Ecto neural progenitor cell (in vitro differentiated cells): ENCODE measurements at regions not wholly inside any gene's neighbourhood (a gene's known extent, or its start where the extent isn't known, plus 50 kb on each side); places are given as distances from the start of the nearest gene placed in this dataset.
"Not testable (repeated sequence)": the region's sequence is repeated elsewhere in the genome, so short reads cannot be mapped to it uniquely, and the experiment has no call there.

Experiments used
- DNase-seq: peaks from one replicate; pipeline ENCODE4 v3.0.0-alpha.2; 2018; ENCODE audit warnings: low spot score

- DNase-seq, result no peak
Measured at GRCh38 chr2:121136323-121136722, 148.7 kb downstream of the TFCP2L1 start.

GRCh38 chr2:121137571-121137970 lies 147.4 kb downstream of the TFCP2L1 start:
- no peak for DNase-seq

- no peak for DNase-seq
Measured at GRCh38 chr2:121140734-121141133, 144.3 kb downstream of the TFCP2L1 start.

GRCh38 chr2:121142452-121142851 lies 142.6 kb downstream of the TFCP2L1 start:
- DNase-seq, result no peak

GRCh38 chr2:121144111-121144510 lies 140.9 kb downstream of the TFCP2L1 start:
- DNase-seq, result no peak

- DNase-seq, result no peak
Measured at GRCh38 chr2:121146630-121147029, 138.4 kb downstream of the TFCP2L1 start.

DNA sequence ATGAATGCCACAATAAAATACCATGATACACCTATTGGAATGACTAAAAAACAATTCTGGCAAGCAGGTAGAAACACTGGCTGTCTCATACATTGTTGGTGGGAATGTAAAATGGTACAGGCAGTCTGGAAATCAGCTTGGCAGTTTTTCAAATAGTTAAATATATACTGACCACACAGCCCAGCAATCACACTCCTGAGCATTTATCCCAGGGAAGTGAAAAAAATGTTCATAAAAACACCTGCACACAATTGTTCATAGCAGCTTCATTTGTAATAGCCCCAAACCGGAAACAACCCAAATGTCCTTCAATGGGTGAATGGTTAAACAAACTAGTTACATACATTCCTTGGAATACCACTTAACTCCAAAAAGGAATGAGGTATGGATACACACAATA lies 137.2 kb downstream of the TFCP2L1 start:
- no peak for DNase-seq

DNA sequence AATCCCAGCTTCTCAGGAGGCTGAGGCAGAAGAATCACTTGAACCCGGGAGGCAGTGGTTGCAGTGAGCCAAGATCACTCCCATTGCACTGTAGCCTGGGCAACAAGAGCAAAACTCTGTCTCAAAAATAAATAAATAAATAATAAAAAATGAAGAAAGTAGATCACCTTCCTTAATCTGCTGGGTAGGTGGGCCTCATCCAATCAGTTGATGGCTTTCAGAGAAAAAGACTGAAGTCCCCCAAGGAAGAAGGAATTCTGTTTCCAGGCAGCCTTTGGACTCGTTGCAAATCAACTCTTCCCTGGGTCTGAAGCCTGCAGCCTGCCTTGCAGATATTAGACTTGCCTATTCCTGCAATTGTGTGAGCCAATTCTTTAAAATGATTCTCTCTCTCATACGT lies 136.5 kb downstream of the TFCP2L1 start:
- no peak for DNase-seq

- DNase-seq, result no peak
Measured at GRCh38 chr2:121149384-121149783, 135.6 kb downstream of the TFCP2L1 start.

GRCh38 chr2:121150126-121150525 lies 134.9 kb downstream of the TFCP2L1 start:
- DNase-seq, result no peak

DNA sequence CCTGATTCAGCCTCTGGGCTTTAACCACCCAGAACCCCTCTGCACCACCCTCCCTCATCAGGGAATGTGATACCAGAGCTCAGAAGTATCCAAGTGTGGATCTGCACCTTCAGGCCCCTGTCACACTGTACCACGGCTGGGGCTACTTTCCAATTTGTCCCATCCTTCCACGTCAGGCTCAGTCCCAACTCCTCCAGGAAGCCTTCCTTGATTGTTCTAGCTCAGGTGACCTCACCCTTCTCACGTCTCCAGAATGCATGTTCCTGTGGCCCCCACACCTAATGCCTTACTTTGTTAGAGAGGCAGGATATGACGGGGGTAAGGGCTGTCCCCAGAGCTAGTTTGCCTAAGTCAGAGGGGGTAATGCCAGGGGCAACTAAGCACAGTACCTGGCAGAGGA lies 134.3 kb downstream of the TFCP2L1 start:
- no peak for DNase-seq

GRCh38 chr2:121151311-121152109 lies 133.5 kb downstream of the TFCP2L1 start:
- no peak for DNase-seq

GRCh38 chr2:121152861-121153260 lies 132.1 kb downstream of the TFCP2L1 start:
- DNase-seq, result no peak

DNA sequence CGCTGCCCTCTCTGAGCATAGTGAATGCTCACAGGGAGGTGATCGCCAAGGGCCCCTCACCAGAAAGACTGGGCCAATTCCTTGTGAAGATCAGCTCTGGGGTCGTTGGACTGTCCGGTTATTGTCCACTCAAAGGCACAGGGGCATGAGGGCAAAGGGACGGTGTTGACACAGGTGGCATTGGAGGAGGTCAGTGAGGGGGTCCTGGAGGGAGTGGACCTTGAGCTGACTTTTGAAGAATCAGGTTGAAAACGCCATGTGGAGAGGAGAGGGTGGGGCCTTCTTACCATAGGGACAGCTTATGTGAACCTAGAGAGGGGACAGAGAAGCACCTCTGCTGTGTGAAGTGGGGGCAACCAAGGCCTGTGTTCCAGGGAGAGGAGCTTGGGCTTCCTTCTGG lies 131.5 kb downstream of the TFCP2L1 start:
- DNase-seq, result no peak

DNA sequence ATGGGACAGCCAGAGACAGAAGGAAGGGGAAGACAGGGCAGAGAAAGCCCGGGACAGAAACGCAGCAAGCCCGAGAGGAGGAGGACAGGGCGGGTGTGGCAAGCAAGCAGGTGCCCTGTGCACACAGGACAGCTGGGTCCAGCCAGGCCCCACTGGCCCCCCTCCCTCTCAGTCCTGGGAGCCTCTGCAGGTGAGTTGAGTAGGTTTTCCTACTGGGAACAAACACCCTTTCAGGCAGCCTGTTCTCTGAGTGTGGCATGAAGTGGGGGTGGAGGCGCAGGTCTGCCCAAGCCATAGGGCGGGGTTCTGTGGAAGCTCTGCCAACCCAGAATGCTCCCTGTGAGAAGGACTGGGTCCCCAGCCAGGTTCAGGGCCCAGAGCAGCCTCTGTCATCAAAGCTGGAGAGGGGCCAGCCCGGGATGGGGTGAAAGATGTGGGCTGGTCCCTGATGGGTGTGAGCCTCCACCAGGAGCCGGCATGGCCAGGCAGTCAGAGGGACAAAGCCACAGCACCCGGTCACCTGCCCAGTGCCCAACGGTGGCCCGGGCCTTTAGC lies 129.4 kb downstream of the TFCP2L1 start:
- no peak for DNase-seq

DNA sequence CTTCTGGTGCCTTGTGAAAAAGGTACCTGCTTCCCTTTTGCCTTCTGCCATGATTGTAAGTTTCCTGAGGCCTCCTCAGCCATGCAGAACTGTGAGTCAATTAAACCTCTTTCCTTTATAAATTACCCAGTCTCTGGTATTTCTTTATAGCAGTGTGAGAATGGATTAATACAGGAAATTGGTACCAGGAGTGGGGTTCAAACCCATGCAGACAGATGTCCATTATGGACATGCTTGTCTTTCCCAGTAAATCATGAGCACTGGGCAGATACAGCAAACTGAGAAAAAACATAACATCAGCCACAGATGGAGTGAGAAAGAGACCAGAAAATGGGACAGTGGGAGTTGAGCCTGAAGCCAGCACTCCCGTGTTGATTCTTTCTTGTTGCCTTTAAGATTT lies 127.5 kb downstream of the TFCP2L1 start:
- not testable (repeated sequence) for DNase-seq

- no peak for DNase-seq
Measured at GRCh38 chr2:121159291-121160071, 125.5 kb downstream of the TFCP2L1 start.

DNA sequence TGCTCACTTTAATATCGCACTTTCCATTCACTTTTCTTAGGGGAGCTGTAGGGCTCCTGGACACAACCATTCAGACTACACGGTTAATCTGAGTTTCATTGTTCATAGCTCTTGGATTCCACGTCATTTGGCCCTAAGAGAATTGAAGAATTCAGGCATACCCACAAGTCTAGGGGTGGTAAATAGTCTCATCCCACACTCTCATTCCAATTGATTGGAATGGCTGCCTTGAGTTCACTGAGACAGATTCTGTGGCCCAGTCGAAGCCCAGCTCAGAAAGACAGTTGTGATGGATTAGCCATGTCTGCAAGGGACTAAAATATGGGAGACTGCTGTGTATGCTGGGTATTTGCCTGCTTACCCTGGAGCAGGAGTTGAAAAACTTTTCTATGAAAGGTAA lies 124.6 kb downstream of the TFCP2L1 start:
- DNase-seq, result no peak

GRCh38 chr2:121161272-121161671 lies 123.7 kb downstream of the TFCP2L1 start:
- no peak for DNase-seq

GRCh38 chr2:121162893-121163292 lies 122.1 kb downstream of the TFCP2L1 start:
- no peak for DNase-seq

DNA sequence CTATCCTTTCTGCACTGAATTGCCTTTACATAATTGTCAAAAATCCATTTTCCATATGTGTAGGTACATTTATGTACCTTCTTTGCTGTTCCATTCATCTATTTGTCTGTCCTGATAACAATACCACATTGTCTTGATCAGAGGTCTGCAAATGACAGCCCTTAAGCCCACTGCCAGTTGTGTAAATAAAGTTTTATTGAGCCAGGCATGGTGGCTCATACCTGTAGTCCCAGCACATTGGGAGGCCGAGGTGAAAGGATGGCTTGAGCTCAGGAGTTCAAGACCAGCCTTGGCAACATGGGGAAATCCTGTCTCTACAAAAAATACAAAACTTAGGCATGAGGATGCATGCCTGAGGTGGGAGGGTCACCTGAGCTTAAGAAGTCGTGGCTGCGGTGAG lies 121.0 kb downstream of the TFCP2L1 start:
- no peak for DNase-seq

- DNase-seq, result no peak
Measured at GRCh38 chr2:121165038-121165542, 119.9 kb downstream of the TFCP2L1 start.
